ACC112 (cell line): ENCODE measurements at regions not wholly inside any gene's neighbourhood (a gene's known extent, or its start where the extent isn't known, plus 50 kb on each side); places are given as distances from the start of the nearest gene placed in this dataset.

Experiments used
- H2AFZ ChIP-seq: fragments of 200-600 bp; sonication (generic); one replicate; pipeline ENCODE4 v1.6.0; 2017; ENCODE audit warnings: antibody characterized with exemption, low read length; ENCODE audit not compliant: unreplicated experiment
- H3K27ac ChIP-seq: fragments of 200-600 bp; sonication (generic); 2 replicates; pipeline ENCODE4 v1.5.1; 2014; ENCODE audit warnings: low read depth, mild to moderate bottlenecking, antibody characterized with exemption, low read length, moderate library complexity
- H3K27me3 ChIP-seq: fragments of 200-600 bp; sonication (generic); 2 replicates; pipeline ENCODE4 v1.6.1; 2014; ENCODE audit warnings: mild to moderate bottlenecking, antibody characterized with exemption, low read length, moderate library complexity, mixed read lengths; ENCODE audit not compliant: insufficient read depth
- H3K36me3 ChIP-seq: fragments of 200-600 bp; sonication (generic); 2 replicates; pipeline ENCODE4 v1.6.1; 2016; ENCODE audit warnings: mild to moderate bottlenecking, antibody characterized with exemption, low read length, moderate library complexity, mixed read lengths; ENCODE audit not compliant: insufficient read depth
- H3K4me1 ChIP-seq: fragments of 200-600 bp; sonication (generic); one replicate; pipeline ENCODE4 v1.6.1; 2016; ENCODE audit warnings: low read length, mixed read lengths; ENCODE audit not compliant: insufficient read depth, unreplicated experiment, control insufficient read depth
- H3K4me3 ChIP-seq: fragments of 200-600 bp; sonication (generic); 2 replicates; pipeline ENCODE4 v1.5.1; 2014; ENCODE audit warnings: mild to moderate bottlenecking, low read depth, low read length
- H3K79me2 ChIP-seq: fragments of 200-600 bp; sonication (generic); one replicate; pipeline ENCODE4 v1.6.0; 2016; ENCODE audit warnings: low read length; ENCODE audit not compliant: control insufficient read depth, unreplicated experiment, insufficient read depth

DNA sequence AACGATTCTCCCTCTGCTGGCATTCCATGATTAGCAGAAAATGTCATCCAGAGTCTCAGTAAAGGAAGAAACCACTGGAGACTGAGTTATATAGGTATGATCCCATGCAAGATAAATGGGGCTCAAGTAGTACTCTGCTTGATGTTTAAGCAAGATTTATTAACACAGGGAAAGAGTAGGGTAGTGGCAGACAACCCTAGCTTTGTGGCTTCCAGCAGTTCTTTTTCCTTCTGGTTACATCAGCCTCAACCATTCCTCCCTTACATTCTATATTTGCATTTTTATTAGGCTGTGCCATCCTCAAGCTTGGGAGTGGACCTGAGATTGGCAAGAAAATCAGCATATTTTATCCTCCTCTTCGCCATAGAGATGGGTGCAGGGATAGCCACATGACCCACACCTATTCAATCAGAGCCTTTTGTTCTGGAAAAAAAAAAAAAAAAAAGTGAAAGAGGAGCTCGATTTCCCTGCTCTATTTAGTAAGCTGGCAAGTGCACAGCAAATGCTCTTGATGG, 402.1 kb downstream of the ZNF536 start:
- Histone ChIP-seq H3K36me3 (no peaks in the 10 kb centered on the region), H3K4me1 (no peaks in the 10 kb centered on the region), H3K27me3 (no peaks in the 10 kb centered on the region), H3K79me2 (no peaks in the 10 kb centered on the region), H3K4me3 (no peak overlapping the region), H2AFZ (no peak overlapping the region), H3K27ac (no peak overlapping the region)

- H3K27me3 ChIP-seq, result no peaks in the 10 kb centered on the region
- no peak overlapping the region for H2AFZ ChIP-seq
- no peak overlapping the region for H3K4me3 ChIP-seq
- H3K36me3 ChIP-seq, result no peaks in the 10 kb centered on the region
- no peaks in the 10 kb centered on the region for H3K4me1 ChIP-seq
- no peak overlapping the region for H3K27ac ChIP-seq
- no peaks in the 10 kb centered on the region for H3K79me2 ChIP-seq
Measured at GRCh38 chr19:30762651-30763050, 390.5 kb downstream of the ZNF536 start.

GRCh38 chr19:30760014-30760413, 387.8 kb downstream of the ZNF536 start:
- H3K79me2 ChIP-seq, result no peaks in the 10 kb centered on the region
- no peaks in the 10 kb centered on the region for H3K4me1 ChIP-seq
- H3K36me3 ChIP-seq, result no peaks in the 10 kb centered on the region
- no peak overlapping the region for H3K4me3 ChIP-seq
- H3K27me3 ChIP-seq, result no peaks in the 10 kb centered on the region
- H2AFZ ChIP-seq, result no peak overlapping the region
- no peak overlapping the region for H3K27ac ChIP-seq

DNA sequence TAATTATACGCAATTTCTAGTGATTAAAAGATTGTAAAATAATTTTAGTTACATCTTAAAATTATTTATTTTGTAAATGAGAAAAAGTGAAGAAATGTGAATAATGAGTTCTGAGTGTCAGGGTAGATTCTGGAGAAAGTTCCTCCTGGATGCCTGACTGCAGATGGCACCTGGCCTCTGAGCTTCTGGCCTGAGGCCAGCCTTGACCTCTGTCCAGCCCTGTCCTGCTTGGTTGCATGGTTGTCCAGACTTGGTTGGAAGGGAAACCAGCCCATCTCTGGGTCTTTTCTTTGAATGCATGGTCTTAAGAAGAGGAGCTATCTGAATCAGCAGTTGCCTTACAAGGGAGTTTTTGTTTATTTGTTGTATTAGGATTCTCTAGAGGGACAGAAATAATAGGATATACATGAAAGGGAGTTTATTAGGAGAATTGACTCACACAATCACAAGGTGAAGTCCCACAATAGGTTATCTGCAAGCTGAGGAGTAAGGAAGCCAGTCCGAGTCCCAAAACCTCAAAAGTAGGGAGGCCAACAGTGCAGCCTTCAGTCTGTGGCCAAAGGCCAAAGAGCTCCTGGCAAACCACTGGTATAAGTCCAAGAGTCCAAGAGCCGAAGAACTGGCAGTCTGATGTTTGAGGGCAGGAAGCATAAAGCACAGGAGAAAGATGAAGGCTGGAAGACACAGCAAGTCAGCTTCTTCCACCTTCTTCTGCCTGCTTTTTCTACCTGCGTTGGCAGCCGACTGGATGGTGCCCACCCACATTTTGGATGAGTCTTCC, 385.8 kb downstream of the ZNF536 start:
- no peak overlapping the region for H2AFZ ChIP-seq
- H3K27me3 ChIP-seq, result no peaks in the 10 kb centered on the region
- H3K27ac ChIP-seq, result no peak overlapping the region
- H3K36me3 ChIP-seq, result no peaks in the 10 kb centered on the region
- no peaks in the 10 kb centered on the region for H3K79me2 ChIP-seq
- H3K4me3 ChIP-seq, result no peak overlapping the region
- no peaks in the 10 kb centered on the region for H3K4me1 ChIP-seq

- Histone ChIP-seq H3K4me1 (no peaks in the 10 kb centered on the region), H3K27ac (no peak overlapping the region), H3K27me3 (no peaks in the 10 kb centered on the region), H3K4me3 (no peak overlapping the region), H3K36me3 (no peaks in the 10 kb centered on the region), H2AFZ (no peak overlapping the region), H3K79me2 (no peaks in the 10 kb centered on the region)
Measured at GRCh38 chr19:30757104-30757836, 385.1 kb downstream of the ZNF536 start.

- H3K4me3 ChIP-seq, result no peak overlapping the region
- no peaks in the 10 kb centered on the region for H3K4me1 ChIP-seq
- H2AFZ ChIP-seq, result no peak overlapping the region
- no peaks in the 10 kb centered on the region for H3K27me3 ChIP-seq
- H3K79me2 ChIP-seq, result no peaks in the 10 kb centered on the region
- no peaks in the 10 kb centered on the region for H3K36me3 ChIP-seq
- H3K27ac ChIP-seq, result no peak overlapping the region
Measured at GRCh38 chr19:30755581-30755980, 383.4 kb downstream of the ZNF536 start.

DNA sequence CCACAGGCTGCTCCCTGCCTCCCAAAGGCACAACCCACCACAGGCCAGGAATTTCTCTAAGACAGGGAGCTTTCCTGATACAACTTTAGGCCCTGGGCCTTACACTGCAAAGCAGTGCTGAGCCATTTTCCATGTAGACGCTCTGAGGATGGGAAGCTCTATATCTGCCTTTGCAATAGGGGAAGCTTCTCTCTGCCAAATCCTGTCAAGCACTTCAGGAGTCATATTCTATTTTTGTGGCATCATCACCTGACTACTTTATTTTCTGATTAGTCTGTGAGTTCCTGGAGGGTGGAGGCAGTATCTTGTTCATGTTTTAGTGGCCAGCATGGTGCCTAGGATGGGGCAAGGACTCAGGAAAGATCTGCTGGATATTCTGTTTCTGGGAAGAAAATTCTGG, 382.0 kb downstream of the ZNF536 start:
- H3K4me1 ChIP-seq, result no peaks in the 10 kb centered on the region
- H3K79me2 ChIP-seq, result no peaks in the 10 kb centered on the region
- H3K4me3 ChIP-seq, result no peak overlapping the region
- no peak overlapping the region for H3K27ac ChIP-seq
- H3K27me3 ChIP-seq, result no peaks in the 10 kb centered on the region
- no peak overlapping the region for H2AFZ ChIP-seq
- H3K36me3 ChIP-seq, result no peaks in the 10 kb centered on the region

- no peaks in the 10 kb centered on the region for H3K36me3 ChIP-seq
- H3K4me1 ChIP-seq, result no peaks in the 10 kb centered on the region
- no peaks in the 10 kb centered on the region for H3K79me2 ChIP-seq
- H3K27me3 ChIP-seq, result no peaks in the 10 kb centered on the region
- no peak overlapping the region for H3K27ac ChIP-seq
- no peak overlapping the region for H2AFZ ChIP-seq
- H3K4me3 ChIP-seq, result no peak overlapping the region
Measured at GRCh38 chr19:30752876-30753275, 380.7 kb downstream of the ZNF536 start.

DNA sequence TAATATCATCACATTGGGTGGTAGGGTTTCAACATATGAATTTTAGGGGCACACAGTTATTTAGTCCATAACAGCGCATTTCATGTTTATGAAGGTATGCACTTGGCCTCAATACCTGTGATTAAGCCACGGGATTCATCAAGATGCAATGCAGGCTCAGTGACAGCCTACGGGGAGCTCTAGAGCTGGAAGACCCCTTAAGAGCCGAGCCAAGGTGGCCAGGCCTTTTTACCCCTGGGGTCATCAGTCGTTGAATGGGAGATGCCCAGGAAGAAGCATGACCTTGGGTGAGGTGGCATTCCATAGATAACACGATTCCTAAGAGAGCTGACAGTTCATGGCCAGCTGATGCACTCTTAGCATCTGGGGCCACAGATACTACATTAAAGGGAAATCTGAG, 380.0 kb downstream of the ZNF536 start:
- no peak overlapping the region for H3K27ac ChIP-seq
- no peaks in the 10 kb centered on the region for H3K27me3 ChIP-seq
- H3K79me2 ChIP-seq, result no peaks in the 10 kb centered on the region
- no peak overlapping the region for H2AFZ ChIP-seq
- no peak overlapping the region for H3K4me3 ChIP-seq
- no peaks in the 10 kb centered on the region for H3K4me1 ChIP-seq
- no peaks in the 10 kb centered on the region for H3K36me3 ChIP-seq

DNA sequence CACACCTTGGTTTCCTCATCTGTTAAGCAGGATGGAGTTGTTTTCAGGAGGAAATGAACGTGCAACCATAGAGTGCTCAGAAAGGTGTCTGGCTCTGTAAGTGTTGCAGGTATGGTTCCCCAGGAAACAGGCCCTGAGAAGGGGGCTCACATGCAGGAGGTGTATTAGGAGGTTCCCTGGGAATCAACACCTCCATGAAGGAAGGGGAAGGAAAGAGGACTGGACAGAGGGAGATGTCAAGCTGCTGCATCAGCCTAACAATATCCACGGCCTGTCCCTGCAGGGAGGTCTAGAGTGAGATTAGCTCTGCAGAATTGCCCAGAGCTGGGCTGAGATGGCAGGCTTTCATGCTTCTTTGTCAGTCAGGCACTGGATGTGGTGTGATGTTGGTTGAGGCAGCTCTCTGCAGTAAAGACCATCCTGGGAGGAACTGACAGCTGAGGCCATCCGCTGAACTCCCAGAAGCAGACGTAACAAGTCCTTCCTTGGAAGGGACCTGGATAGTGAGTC, 373.3 kb downstream of the ZNF536 start:
- Histone ChIP-seq H3K79me2 (no peaks in the 10 kb centered on the region), H2AFZ (no peak overlapping the region), H3K4me1 (no peaks in the 10 kb centered on the region), H3K27me3 (no peaks in the 10 kb centered on the region), H3K36me3 (no peaks in the 10 kb centered on the region), H3K27ac (no peak overlapping the region), H3K4me3 (no peak overlapping the region)
